Activated T-helper 17 cell treated with anti-CD3 and anti-CD28 coated beads, Interleukin-2, amount 50 U/mL, for 72 hours (primary cell): ENCODE measurements at regions not wholly inside any gene's neighbourhood (a gene's known extent, or its start where the extent isn't known, plus 50 kb on each side); places are given as distances from the start of the nearest gene placed in this dataset.
"Not testable (repeated sequence)": the region's sequence is repeated elsewhere in the genome, so short reads cannot be mapped to it uniquely, and the experiment has no call there.

Experiments used
- ATAC-seq: fragments of 150-1000 bp; cut with Tn5 transposase; replicated peaks from 2 replicates; pipeline ENCODE4 v1.10.0; 2021; ENCODE audit warnings: mild to moderate bottlenecking, moderate library complexity
- H3K27ac Mint-ChIP-seq: one replicate; pipeline ENCODE4 v1.8.0; 2022; ENCODE audit warnings: mixed read lengths
- H3K27me3 Mint-ChIP-seq: one replicate; pipeline ENCODE4 v1.8.0; 2022; ENCODE audit warnings: mixed read lengths
- H3K36me3 Mint-ChIP-seq: one replicate; pipeline ENCODE4 v1.8.0; 2022; ENCODE audit warnings: low read depth, mild to moderate bottlenecking, mixed read lengths
- H3K4me1 Mint-ChIP-seq: one replicate; pipeline ENCODE4 v1.8.0; 2022; ENCODE audit warnings: mixed read lengths
- H3K4me3 Mint-ChIP-seq: one replicate; pipeline ENCODE4 v1.8.0; 2022; ENCODE audit warnings: mild to moderate bottlenecking, mixed read lengths
- H3K9me3 Mint-ChIP-seq: one replicate; pipeline ENCODE4 v1.8.0; 2022; ENCODE audit warnings: mixed read lengths

GRCh38 chr7:68706291-68706690, 892.0 kb upstream of the AUTS2 start:
- Mint-ChIP-seq H3K4me1 (no peaks in the 10 kb centered on the region), H3K9me3 (peaks cover 15% of the 10 kb centered on the region), H3K27me3 (no peaks in the 10 kb centered on the region), H3K36me3 (no peaks in the 10 kb centered on the region), H3K27ac (no peak overlapping the region), H3K4me3 (no peak overlapping the region)
- ATAC-seq: no peak

- Mint-ChIP-seq H3K9me3 (peaks cover 19% of the 10 kb centered on the region), H3K27ac (no peak overlapping the region), H3K4me3 (no peak overlapping the region), H3K36me3 (no peaks in the 10 kb centered on the region), H3K4me1 (no peaks in the 10 kb centered on the region), H3K27me3 (no peaks in the 10 kb centered on the region)
- no peak for ATAC-seq
Observed at GRCh38 chr7:68707159-68707558, 891.1 kb upstream of the AUTS2 start.

- Mint-ChIP-seq H3K9me3 (peaks cover 22% of the 10 kb centered on the region), H3K4me1 (no peaks in the 10 kb centered on the region), H3K27ac (no peak overlapping the region), H3K4me3 (no peak overlapping the region), H3K36me3 (no peaks in the 10 kb centered on the region), H3K27me3 (no peaks in the 10 kb centered on the region)
- ATAC-seq: no peak
Observed at GRCh38 chr7:68707958-68708357, 890.3 kb upstream of the AUTS2 start.

GRCh38 chr7:68712956-68713495, 885.2 kb upstream of the AUTS2 start:
- H3K27ac Mint-ChIP-seq: no peak overlapping the region
- no peak overlapping the region for H3K4me3 Mint-ChIP-seq
- ATAC-seq: no peak
- H3K27me3 Mint-ChIP-seq: no peaks in the 10 kb centered on the region
- H3K36me3 Mint-ChIP-seq: no peaks in the 10 kb centered on the region
- H3K9me3 Mint-ChIP-seq: peaks cover 21% of the 10 kb centered on the region
- H3K4me1 Mint-ChIP-seq: no peaks in the 10 kb centered on the region

- peaks cover 21% of the 10 kb centered on the region for H3K9me3 Mint-ChIP-seq
- H3K27ac Mint-ChIP-seq, H3K4me1 Mint-ChIP-seq, H3K4me3 Mint-ChIP-seq, H3K27me3 Mint-ChIP-seq, H3K36me3 Mint-ChIP-seq, ATAC-seq: not testable (repeated sequence)
Observed at GRCh38 chr7:68714135-68714534, 884.1 kb upstream of the AUTS2 start.

- Mint-ChIP-seq H3K36me3 (no peaks in the 10 kb centered on the region), H3K4me3 (no peak overlapping the region), H3K4me1 (no peaks in the 10 kb centered on the region), H3K9me3 (peaks cover 16% of the 10 kb centered on the region), H3K27me3 (no peaks in the 10 kb centered on the region), H3K27ac (no peak overlapping the region)
- no peak for ATAC-seq
Observed at GRCh38 chr7:68715907-68716306, 882.4 kb upstream of the AUTS2 start.

- ATAC-seq: no peak
- no peak overlapping the region for H3K27ac Mint-ChIP-seq
Observed at GRCh38 chr7:68717176-68717575, 881.1 kb upstream of the AUTS2 start.

GRCh38 chr7:68718097-68718551, 880.2 kb upstream of the AUTS2 start:
- Mint-ChIP-seq H3K27me3 (no peaks in the 10 kb centered on the region), H3K9me3 (peaks cover 12% of the 10 kb centered on the region), H3K36me3 (no peaks in the 10 kb centered on the region), H3K4me1 (no peaks in the 10 kb centered on the region), H3K4me3 (no peak overlapping the region), H3K27ac (no peak overlapping the region)
- no peak for ATAC-seq

More at GRCh38 chr7:68717176-68717575, 881.1 kb upstream of the AUTS2 start:
- H3K36me3 Mint-ChIP-seq: no peaks in the 10 kb centered on the region
- no peak overlapping the region for H3K4me3 Mint-ChIP-seq
- H3K4me1 Mint-ChIP-seq: no peaks in the 10 kb centered on the region
- H3K27me3 Mint-ChIP-seq: no peaks in the 10 kb centered on the region
- peaks cover 12% of the 10 kb centered on the region for H3K9me3 Mint-ChIP-seq

GRCh38 chr7:68720697-68721096, 877.6 kb upstream of the AUTS2 start:
- no peak for ATAC-seq
- Mint-ChIP-seq H3K36me3 (no peaks in the 10 kb centered on the region), H3K9me3 (peaks cover 10% of the 10 kb centered on the region), H3K4me1 (no peaks in the 10 kb centered on the region), H3K27ac (no peak overlapping the region), H3K4me3 (no peak overlapping the region), H3K27me3 (no peaks in the 10 kb centered on the region)

- H3K36me3 Mint-ChIP-seq: no peaks in the 10 kb centered on the region
- no peaks in the 10 kb centered on the region for H3K4me1 Mint-ChIP-seq
- peaks cover 10% of the 10 kb centered on the region for H3K9me3 Mint-ChIP-seq
- H3K27me3 Mint-ChIP-seq: no peaks in the 10 kb centered on the region
- no peak for ATAC-seq
- no peak overlapping the region for H3K27ac Mint-ChIP-seq
- H3K4me3 Mint-ChIP-seq: no peak overlapping the region
Observed at GRCh38 chr7:68722044-68722443, 876.2 kb upstream of the AUTS2 start.

- no peak for ATAC-seq
- no peaks in the 10 kb centered on the region for H3K36me3 Mint-ChIP-seq
- H3K4me3 Mint-ChIP-seq: no peak overlapping the region
- H3K9me3 Mint-ChIP-seq: peaks cover 10% of the 10 kb centered on the region
- H3K4me1 Mint-ChIP-seq: no peaks in the 10 kb centered on the region
- no peaks in the 10 kb centered on the region for H3K27me3 Mint-ChIP-seq
- no peak overlapping the region for H3K27ac Mint-ChIP-seq
Observed at GRCh38 chr7:68724965-68725364, 873.3 kb upstream of the AUTS2 start.

GRCh38 chr7:68725843-68726785, 872.2 kb upstream of the AUTS2 start:
- H3K4me1 Mint-ChIP-seq: no peaks in the 10 kb centered on the region
- H3K4me3 Mint-ChIP-seq: no peak overlapping the region
- H3K27me3 Mint-ChIP-seq: no peaks in the 10 kb centered on the region
- ATAC-seq: no peak
- H3K9me3 Mint-ChIP-seq: peaks cover 10% of the 10 kb centered on the region
- no peak overlapping the region for H3K27ac Mint-ChIP-seq
- H3K36me3 Mint-ChIP-seq: no peaks in the 10 kb centered on the region

- H3K9me3 Mint-ChIP-seq, H3K27me3 Mint-ChIP-seq, H3K4me3 Mint-ChIP-seq, H3K4me1 Mint-ChIP-seq, ATAC-seq, H3K36me3 Mint-ChIP-seq, H3K27ac Mint-ChIP-seq: not testable (repeated sequence)
Observed at GRCh38 chr7:68728720-68729119, 869.6 kb upstream of the AUTS2 start.

- H3K4me3 Mint-ChIP-seq: no peak overlapping the region
- no peak overlapping the region for H3K27ac Mint-ChIP-seq
- H3K9me3 Mint-ChIP-seq: peaks cover 4% of the 10 kb centered on the region
- no peaks in the 10 kb centered on the region for H3K27me3 Mint-ChIP-seq
- H3K4me1 Mint-ChIP-seq: no peaks in the 10 kb centered on the region
- H3K36me3 Mint-ChIP-seq: no peaks in the 10 kb centered on the region
- ATAC-seq: no peak
Observed at GRCh38 chr7:68729371-68729770, 868.9 kb upstream of the AUTS2 start.

GRCh38 chr7:68730194-68730593, 868.1 kb upstream of the AUTS2 start:
- Mint-ChIP-seq H3K27ac (no peak overlapping the region), H3K4me3 (no peak overlapping the region), H3K4me1 (no peaks in the 10 kb centered on the region), H3K9me3 (no peaks in the 10 kb centered on the region), H3K36me3 (no peaks in the 10 kb centered on the region), H3K27me3 (no peaks in the 10 kb centered on the region)
- ATAC-seq: no peak
